Activated CD4-positive, alpha-beta T cell treated with anti-CD3 and anti-CD28 coated beads, Interleukin-10, Interleukin-2, amounts not matched to agents 100 ng/mL and 50 ng/mL, durations not matched to agents 16 hours and 8 hours (primary cell): ENCODE measurements at regions not wholly inside any gene's neighbourhood (a gene's known extent, or its start where the extent isn't known, plus 50 kb on each side); places are given as distances from the start of the nearest gene placed in this dataset.

Source experiments
- DNase-seq: peaks from one replicate; pipeline ENCODE4 v3.0.0-alpha.2; 2020

DNA sequence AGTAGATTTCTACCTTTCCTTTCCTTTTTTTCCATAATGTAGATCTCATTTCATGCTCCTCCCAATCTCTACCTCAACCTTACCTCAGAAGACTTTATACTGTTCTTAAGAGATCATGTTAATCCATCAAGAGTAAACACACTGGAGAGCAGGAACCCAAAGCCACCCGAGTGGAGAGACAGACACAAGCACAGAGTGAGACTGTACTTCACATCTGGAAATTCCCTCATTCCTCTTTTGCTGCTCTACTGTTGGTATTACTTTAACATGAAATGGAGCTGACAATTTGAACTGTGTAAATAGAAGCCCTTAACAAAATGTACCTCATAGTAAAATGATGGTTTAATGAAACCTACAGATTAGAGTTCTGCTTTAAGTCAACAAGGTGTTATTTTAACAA is 105.7 kb upstream of the RASGEF1B start:
- no peak for DNase-seq

DNA sequence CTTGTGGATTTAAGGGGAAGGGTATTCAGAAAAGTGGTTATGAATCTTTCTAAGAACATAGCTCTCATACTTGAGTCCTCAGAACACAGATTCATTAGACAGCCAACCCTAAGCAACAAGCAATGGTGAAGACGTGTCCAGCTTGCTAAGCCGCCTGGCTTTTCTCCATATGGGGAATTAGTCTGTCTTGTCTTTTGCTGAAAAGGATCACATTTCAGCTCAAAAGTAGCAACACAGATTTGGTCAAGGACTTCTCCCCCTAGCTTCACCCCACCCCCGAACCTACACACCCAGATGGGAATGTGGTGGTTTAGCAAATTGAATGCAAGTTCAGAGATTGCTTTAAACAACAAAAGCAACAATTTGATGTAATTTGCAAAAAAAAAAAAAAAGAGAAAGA is 103.3 kb upstream of the RASGEF1B start:
- no peak for DNase-seq

DNA sequence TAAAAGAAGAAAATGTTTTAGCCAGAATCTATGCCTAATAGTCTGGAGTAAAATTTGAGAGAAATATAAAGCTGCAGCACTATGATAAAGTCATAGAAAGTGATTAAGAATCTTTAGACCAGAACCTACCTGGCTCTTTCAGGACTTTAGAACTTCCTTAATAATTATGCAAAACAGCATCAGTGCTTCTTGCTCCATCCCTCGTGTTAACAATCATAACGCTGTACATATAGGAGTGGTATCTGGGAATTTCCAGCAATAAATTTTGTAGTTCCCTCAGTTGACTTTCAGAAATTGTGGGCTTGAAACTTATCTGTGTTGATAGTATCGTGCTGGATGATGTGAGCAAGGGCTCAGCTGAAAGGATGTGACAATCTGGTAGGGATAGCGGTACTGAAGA is 102.1 kb upstream of the RASGEF1B start:
- no peak for DNase-seq

DNA sequence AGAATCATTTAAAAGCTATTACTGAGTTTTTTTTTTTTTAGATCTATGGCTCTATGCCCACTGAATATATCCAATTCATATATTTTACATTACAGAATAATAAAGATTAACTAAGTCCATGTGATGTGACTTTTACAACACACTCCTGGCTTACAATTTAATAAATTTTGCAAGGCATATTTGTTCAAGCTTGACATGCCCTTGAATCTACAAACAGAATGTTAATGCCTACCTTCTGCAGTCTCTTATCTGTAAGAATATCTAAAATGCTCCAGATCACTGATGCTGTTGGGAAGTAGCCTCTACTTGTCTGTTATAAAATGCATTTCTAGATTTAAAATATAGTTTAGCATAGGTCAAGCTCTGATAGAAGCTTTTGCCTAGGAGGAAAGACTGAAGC is 100.7 kb upstream of the RASGEF1B start:
- no peak for DNase-seq

DNA sequence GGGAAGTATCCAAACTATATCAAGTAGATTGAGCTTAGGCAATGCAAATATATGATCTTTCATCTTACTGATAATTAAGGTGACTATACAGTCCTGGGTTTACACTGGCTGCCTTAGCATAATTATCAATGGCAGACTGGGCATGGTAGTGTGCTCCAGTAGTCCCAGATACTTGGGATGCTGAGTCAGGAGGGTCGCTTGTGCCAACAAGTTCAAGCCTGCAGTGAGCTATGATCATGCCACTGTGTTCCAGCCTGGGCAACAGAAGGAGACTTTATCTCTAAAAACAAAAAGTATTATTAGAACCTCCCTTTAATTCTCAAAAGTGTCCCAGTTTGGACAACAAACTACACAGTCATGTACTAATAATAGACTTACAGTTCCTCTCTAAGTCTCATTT is 99.4 kb upstream of the RASGEF1B start:
- no peak for DNase-seq

GRCh38 chr4:81566161-81566591 is 94.5 kb upstream of the RASGEF1B start:
- DNase-seq, result no peak

DNA sequence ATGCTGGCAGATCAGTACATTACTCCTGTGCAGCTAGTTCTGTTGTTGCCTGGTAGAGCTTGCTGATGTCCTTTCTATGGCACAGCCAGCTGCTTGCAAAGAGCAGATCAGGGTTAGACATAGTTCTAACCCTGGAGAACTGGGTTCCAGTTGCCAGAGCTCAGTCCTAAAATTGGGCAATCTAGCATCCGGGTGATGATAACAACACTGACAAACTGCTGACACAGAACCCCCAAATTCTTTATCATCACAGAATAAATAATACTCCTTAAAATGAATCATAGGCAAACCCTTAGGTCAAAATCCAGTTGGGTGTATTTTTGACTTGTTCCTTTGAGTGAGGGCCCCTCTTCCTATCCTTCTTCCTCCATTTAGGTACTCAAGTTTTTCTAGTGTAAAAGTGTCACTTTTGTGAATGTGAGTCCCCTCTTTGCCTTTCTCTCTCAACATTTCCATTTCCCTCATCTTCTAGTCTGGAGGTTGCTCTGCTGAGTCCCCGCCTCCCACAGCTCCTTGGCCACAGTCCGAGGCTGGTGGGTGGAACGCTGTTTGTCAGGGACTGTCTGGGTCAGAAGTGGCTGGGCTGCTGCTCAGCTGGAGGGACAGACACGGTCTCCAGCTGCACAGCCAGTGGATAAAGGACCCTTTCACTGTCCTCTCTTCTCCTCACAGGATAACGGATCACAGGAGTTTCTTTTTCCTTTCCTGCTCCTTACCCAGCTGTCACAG is 93.6 kb upstream of the RASGEF1B start:
- no peak for DNase-seq

- DNase-seq, result no peak
Measured at GRCh38 chr4:81564025-81564424, 92.3 kb upstream of the RASGEF1B start.

GRCh38 chr4:81562093-81562492 is 90.4 kb upstream of the RASGEF1B start:
- peak; percentile 46 for DNase-seq

- no peak for DNase-seq
Measured at GRCh38 chr4:81557306-81557705, 85.6 kb upstream of the RASGEF1B start.

DNA sequence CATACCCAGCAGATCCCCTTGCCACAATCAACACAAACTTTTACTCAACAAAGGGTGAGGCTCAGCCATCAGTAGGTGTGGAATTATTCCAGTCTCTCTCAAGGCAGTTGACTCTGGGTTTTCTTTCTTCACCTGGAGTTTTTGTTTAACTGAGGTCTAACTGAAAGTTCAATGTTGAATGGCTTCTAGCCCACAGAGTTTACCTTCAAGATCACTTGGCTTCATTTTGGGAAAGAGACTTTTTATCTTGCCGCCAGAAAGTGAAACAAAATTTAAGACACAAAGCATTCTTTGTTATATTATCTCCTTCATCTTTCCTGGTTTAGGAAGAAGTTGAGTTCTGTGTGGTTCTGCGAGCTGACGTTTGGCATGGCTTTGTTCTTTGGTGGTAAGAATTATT is 83.8 kb upstream of the RASGEF1B start:
- DNase-seq, result no peak

- DNase-seq, result no peak
Measured at GRCh38 chr4:81552086-81552485, 80.4 kb upstream of the RASGEF1B start.

DNA sequence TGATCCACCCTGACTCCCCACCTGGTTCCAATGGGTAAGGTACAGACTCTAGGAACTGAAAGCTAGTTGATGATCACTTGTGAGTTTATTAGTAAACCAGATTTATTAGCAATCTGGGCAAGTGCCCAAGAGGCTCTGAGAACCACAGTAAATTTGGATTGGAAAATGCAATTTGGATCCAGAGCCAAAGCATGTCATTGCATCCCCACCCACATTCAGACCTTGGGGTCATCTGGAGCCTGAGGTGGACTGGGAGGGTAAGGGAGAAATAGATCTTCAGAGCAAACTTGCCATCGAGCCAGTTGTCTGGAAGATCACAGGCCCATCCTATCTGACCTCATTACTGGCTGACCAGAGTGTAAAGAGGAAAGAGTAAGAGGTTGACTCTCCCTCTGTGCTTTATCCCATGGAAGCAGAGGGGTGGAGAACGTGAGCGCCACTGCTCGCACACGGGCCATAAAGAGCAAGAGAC is 78.7 kb upstream of the RASGEF1B start:
- no peak for DNase-seq

DNA sequence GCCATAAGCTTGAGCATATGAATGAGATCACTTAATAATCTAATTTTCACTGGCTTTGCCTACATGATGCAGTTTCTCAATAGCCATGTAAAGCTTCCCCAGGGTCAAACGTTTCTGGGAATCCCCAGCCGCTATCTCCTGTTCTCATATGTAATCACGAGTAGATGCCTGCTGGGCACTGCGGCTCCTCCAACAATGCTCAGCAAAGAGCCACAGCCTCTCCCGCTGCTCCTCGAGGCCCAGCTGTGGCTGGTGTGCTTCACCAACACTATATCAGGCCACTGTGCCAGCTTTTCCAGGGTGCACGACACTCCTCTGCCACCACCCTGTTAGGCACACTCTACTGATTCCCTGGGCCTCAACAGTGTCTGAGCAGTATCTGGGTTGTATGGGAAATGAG is 78.3 kb upstream of the RASGEF1B start:
- no peak for DNase-seq

DNA sequence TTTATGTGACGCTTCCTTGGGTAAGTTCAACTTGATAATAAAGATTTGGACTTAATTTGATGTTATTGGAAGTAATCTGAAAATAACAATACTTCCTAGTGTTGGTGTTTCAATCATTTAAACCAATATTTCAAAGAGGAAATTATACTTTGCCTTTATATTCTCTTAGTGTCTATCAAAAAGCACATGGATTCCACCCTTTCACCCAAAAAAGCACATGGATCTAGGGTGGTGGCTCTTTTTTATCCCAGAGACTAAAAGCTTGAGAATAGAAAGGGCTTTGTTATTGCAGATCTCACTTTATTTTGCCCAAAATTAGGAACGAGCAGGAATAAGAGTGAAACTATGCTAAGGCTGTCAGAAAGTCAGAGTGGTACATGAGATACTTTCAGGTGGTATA is 75.1 kb upstream of the RASGEF1B start:
- no peak for DNase-seq

- no peak for DNase-seq
Measured at GRCh38 chr4:81541161-81541945, 69.6 kb upstream of the RASGEF1B start.

GRCh38 chr4:81538716-81539427 is 67.2 kb upstream of the RASGEF1B start:
- no peak for DNase-seq

- no peak for DNase-seq
Measured at GRCh38 chr4:81531410-81531809, 59.7 kb upstream of the RASGEF1B start.

DNA sequence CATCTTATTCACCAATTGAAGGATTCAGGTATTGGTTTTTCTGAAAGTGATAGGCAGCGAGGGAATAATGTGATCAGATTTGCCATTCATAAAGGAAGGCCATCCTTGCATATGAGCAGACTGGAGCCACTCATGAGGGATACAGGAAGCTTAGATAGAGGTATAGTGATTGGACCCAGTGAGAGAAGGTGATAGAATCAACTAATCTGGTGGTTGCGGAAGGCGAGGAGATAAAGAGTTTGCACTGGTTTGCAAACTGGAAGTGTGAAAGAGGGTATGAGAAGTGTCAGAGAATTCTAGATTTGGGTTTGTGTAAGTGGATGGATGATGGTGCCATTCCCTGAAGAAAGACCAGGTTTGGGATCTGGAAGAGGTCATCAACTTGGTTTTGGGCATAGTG is 57.3 kb upstream of the RASGEF1B start:
- DNase-seq, result no peak

DNA sequence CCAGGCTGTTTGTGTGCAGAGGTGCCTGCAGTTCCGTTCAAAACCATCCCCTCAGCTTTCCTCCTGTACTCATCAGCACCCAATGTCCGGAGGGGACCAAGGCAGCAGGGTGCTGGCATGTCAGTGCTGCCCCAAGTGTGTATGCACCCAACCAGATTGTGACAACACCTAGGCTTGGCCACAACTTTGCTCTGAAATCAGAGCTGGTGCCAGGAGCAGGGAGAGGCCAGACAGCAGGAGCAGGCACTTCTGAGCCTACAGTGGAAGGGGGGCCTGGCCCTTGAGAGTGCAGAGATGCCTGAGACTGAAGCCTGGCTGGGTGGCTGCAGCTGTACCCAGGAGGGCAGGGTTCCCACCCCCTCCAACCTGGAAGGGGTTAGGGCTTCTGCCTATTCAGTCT is 56.5 kb upstream of the RASGEF1B start:
- DNase-seq, result no peak

DNA sequence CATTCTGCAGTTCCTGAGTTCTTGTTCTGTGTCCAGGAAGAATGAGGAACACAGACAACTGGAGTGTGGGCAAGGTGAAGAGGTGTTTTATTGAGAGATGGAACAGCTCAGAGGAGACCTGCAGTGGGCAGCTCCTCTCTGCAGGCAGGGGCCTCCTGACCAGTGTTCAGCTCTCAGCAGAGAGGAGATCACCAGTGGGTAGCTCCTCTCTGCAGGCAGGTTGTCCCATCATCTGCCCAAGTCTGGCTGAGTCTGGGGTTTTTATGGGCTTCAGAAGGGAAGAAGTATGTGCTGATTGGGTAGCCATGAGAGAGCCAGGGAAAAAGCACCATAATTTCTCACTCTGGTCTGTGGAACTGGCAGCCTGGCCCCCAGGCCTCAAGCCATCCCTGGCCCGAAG is 56.0 kb upstream of the RASGEF1B start:
- no peak for DNase-seq

DNA sequence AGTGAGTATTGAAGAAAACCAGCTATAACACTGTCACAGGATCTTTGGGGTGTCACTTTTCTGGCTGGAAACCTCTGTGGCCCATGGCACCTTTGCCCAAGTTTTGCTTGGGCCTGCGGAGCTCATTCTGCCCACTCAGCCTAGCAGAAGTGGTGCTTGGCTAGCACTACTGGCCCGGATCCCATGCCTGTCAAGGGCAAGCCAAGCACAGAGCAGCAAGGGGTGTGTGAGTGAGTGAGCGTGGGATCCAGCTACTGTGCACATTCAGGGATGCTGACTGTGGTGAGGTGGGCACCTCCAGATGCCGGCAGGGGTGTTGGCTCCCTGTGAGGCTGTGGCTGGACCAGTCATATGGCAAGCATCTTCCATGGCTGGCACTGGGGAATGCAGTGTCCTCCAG is 55.4 kb upstream of the RASGEF1B start:
- DNase-seq, result no peak

DNA sequence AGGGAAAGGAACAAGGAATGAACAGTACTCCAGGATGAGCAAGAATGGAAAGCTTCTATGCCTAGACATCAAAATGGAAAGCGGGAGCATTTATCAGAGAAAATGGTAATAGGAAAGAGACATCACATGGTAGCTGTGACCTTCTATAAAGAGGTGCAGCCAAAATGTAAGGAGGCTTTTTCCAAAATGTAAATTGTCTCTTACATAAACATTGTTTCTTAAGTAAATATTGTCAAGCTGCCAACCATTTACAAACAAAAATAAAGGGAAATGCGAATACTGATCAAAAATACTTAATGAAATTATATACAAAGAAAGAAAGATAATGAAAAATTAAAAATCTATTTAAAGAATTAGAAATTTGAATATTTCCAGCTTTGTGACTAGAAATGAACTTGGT is 55.0 kb upstream of the RASGEF1B start:
- DNase-seq, result no peak
